SK-N-SH (cell line): ENCODE measurements at regions not wholly inside any gene's neighbourhood (a gene's known extent, or its start where the extent isn't known, plus 50 kb on each side); places are given as distances from the start of the nearest gene placed in this dataset.
"Not testable (repeated sequence)": the region's sequence is repeated elsewhere in the genome, so short reads cannot be mapped to it uniquely, and the experiment has no call there.

Experiments
- CTCF ChIP-seq: fragments of 200-600 bp; sonication (generic); IDR thresholded peaks from 2 replicates; pipeline ENCODE4 v1.6.1; 2017; ENCODE audit warnings: antibody characterized with exemption, mild to moderate bottlenecking, moderate library complexity
- JUND ChIP-seq: IDR thresholded peaks from 2 replicates; pipeline ENCODE4 v1.4.0; 2012
- MAX ChIP-seq: IDR thresholded peaks from 2 replicates; pipeline ENCODE4 v1.4.0; 2012; ENCODE audit warnings: low read depth
- POLR2AphosphoS5 ChIP-seq: IDR thresholded peaks from 2 replicates; pipeline ENCODE4 v1.6.1; 2012; ENCODE audit warnings: low read depth, low read length
- RXRA ChIP-seq: IDR thresholded peaks from 2 replicates; pipeline ENCODE4 v1.4.0; 2012; ENCODE audit warnings: low read depth, mild to moderate bottlenecking, borderline replicate concordance
- SMC3 ChIP-seq: IDR thresholded peaks from 2 replicates; pipeline ENCODE4 v1.6.1; 2012; ENCODE audit warnings: low read depth, low read length, improper control_type of control experiment
- YY1 ChIP-seq: IDR thresholded peaks from 2 replicates; pipeline ENCODE4 v1.4.0; 2012; ENCODE audit warnings: low read depth, mild to moderate bottlenecking

- not testable (repeated sequence) for TF ChIP-seq CTCF, MAX, YY1, POLR2AphosphoS5, SMC3, JUND, RXRA
Observed at GRCh38 chr21:9844106-9844505, 677.3 kb upstream of the TPTE start.
